GM12878 (cell line): ENCODE measurements at regions not wholly inside any gene's neighbourhood (a gene's known extent, or its start where the extent isn't known, plus 50 kb on each side); places are given as distances from the start of the nearest gene placed in this dataset.

Source experiments
- ATAC-seq: fragments of 200-7000 bp; cut with Tn5 transposase; 3 replicates; pipeline ENCODE4 v1.9.1; 2020; ENCODE audit warnings: mild to moderate bottlenecking, moderate library complexity
- BruUV-seq: library from RNA; stranded (reverse); fragments of 400-500 nt; replicated peaks from 2 replicates; lab custom pipeline; 2021; lab: Mats Ljungman, UMichigan
- CTCF ChIA-PET: fragments of 300-600 bp; sonication (Branson Sonifier 250); formaldehyde crosslinking; extraction: SDS; loops from one replicate; lab custom pipeline; 2021; ENCODE audit warnings: inconsistent platforms; lab: Yijun Ruan, JAX
- POLR2A ChIA-PET: fragments of 350-600 bp; formaldehyde crosslinking; extraction: SDS; loops from one replicate; lab custom pipeline; 2021; ENCODE audit warnings: inconsistent platforms; lab: Charles Lee
- RAD21 ChIA-PET: fragments of 300-600 bp; sonication (Branson Sonifier 250); formaldehyde crosslinking; loops from one replicate; lab custom pipeline; 2023; ENCODE audit warnings: antibody characterized with exemption; ENCODE audit not compliant: unreplicated experiment; lab: Charles Lee
- SMC1A ChIA-PET: fragments of 300-600 bp; sonication (Branson Sonifier 250); formaldehyde crosslinking; loops from one replicate; lab custom pipeline; 2023; ENCODE audit not compliant: unreplicated experiment, uncharacterized antibody; lab: Charles Lee
- DNase-seq: peaks from one replicate; pipeline ENCODE4 v3.0.0-alpha.2; 2011; ENCODE audit warnings: low read depth, low spot score
- FAIRE-seq: peaks from 3 replicates; lab custom pipeline; 2011; peaks lifted over from hg19 to GRCh38; lab: Jason Lieb, UNC
- H2AFZ ChIP-seq: 2 replicates; pipeline ENCODE4 v1.6.0; 2011; ENCODE audit warnings: low read depth, low read length, control low read depth; ENCODE audit not compliant: control insufficient read depth
- H3K27ac ChIP-seq: 2 replicates; pipeline ENCODE4 v1.5.1; 2011; ENCODE audit warnings: control low read depth; ENCODE audit not compliant: control insufficient read depth, insufficient read depth
- H3K27me3 ChIP-seq, 2 experiments: replicated peaks in 1 of 2; 2 replicates each; pipeline versions ENCODE4 v1.6.0 to v1.6.1; 2011; ENCODE audit warnings: low read length in 1 of 2; ENCODE audit not compliant: control insufficient read depth in 2 of 2, insufficient read depth in 2 of 2
- H3K36me3 ChIP-seq, 2 experiments: 2 replicates each; pipeline ENCODE4 v1.5.1; 2011; ENCODE audit warnings: low read length in 1 of 2; ENCODE audit not compliant: control insufficient read depth in 2 of 2, insufficient read depth in 2 of 2
- H3K4me1 ChIP-seq: 2 replicates; pipeline ENCODE4 v1.6.1; 2011; ENCODE audit warnings: mild to moderate bottlenecking, low read length, moderate library complexity, mixed read lengths; ENCODE audit not compliant: control insufficient read depth, insufficient read depth
- H3K4me2 ChIP-seq: 2 replicates; pipeline ENCODE4 v1.6.0; 2011; ENCODE audit warnings: control low read depth; ENCODE audit not compliant: control insufficient read depth, insufficient read depth
- H3K4me3 ChIP-seq: fragments of 200-600 bp; sonication (generic); 2 replicates; pipeline ENCODE4 v1.5.1; 2016
- H3K79me2 ChIP-seq: 2 replicates; pipeline ENCODE4 v1.6.0; 2011; ENCODE audit warnings: low read length; ENCODE audit not compliant: control insufficient read depth, insufficient read depth
- H3K9ac ChIP-seq: 2 replicates; pipeline ENCODE4 v1.8.0; 2011; ENCODE audit warnings: low read length, control low read depth, mixed read lengths; ENCODE audit not compliant: control insufficient read depth, insufficient read depth
- H3K9me3 ChIP-seq: replicated peaks from 3 replicates; pipeline ENCODE4 v1.5.1; 2011; ENCODE audit warnings: mild to moderate bottlenecking, low read length; ENCODE audit not compliant: control insufficient read depth, insufficient read depth
- H4K20me1 ChIP-seq: 2 replicates; pipeline ENCODE4 v1.6.0; 2011; ENCODE audit not compliant: control insufficient read depth, insufficient read depth
- EGR1 ChIP-seq, 2 experiments: IDR thresholded peaks; 1 replicate in 1 of 2; 2 replicates in 1 of 2; pipeline ENCODE4 v1.6.1; 2011 to 2012; ENCODE audit warnings: low read depth in 2 of 2, low read length in 2 of 2, borderline replicate concordance in 1 of 2, mild to moderate bottlenecking in 1 of 2, moderate library complexity in 1 of 2
- KAT2A ChIP-seq: conservative IDR thresholded peaks from 2 replicates; pipeline ENCODE4 v1.6.1; 2011; ENCODE audit warnings: low read depth, low read length; ENCODE audit not compliant: control insufficient read depth
- LARP7 ChIP-seq: fragments of 450-650 bp; IDR thresholded peaks from 2 replicates; pipeline ENCODE4 v1.6.1; 2017; ENCODE audit warnings: mild to moderate bottlenecking
- MXI1 ChIP-seq: fragments of 150-350 bp; IDR thresholded peaks from 2 replicates; pipeline ENCODE4 v1.6.1; 2011; ENCODE audit warnings: low read depth, mild to moderate bottlenecking, inconsistent platforms, low read length, improper control_type of control experiment
- RFX5 ChIP-seq: IDR thresholded peaks from 2 replicates; pipeline ENCODE4 v1.6.1; 2011; ENCODE audit warnings: low read depth, low read length, improper control_type of control experiment
- SRF ChIP-seq, 2 experiments: IDR thresholded peaks; 2 replicates each; pipeline ENCODE4 v1.6.1; 2011; ENCODE audit warnings: low read depth in 2 of 2, low read length in 2 of 2, mild to moderate bottlenecking in 1 of 2, moderate library complexity in 1 of 2
- STAT1 ChIP-seq: fragments of 450-650 bp; conservative IDR thresholded peaks from 2 replicates; pipeline ENCODE4 v1.6.1; 2014; ENCODE audit warnings: antibody characterized with exemption, mild to moderate bottlenecking
- TBL1XR1 ChIP-seq: IDR thresholded peaks from 2 replicates; pipeline ENCODE4 v1.6.1; 2012; ENCODE audit warnings: low read depth, low read length, improper control_type of control experiment
- ZNF274 ChIP-seq: IDR thresholded peaks from one replicate; pipeline ENCODE4 v1.8.0; 2011; ENCODE audit not compliant: insufficient read length, insufficient read depth
- WGBS: methylation state at CpG from one replicate; pipeline ENCODE4 v1.1.6; 2016; ENCODE audit warnings: low lambda C conversion rate; ENCODE audit not compliant: insufficient replicate concordance, insufficient coverage; ENCODE audit errors: missing lambda C conversion rate; 5-methylcytosine and 5-hydroxymethylcytosine counted together
- in situ Hi-C: fragments of 300-500 bp; cut with MboI; formaldehyde crosslinking; loops from 9 replicates; pipeline ENCODE4 v1.14.3; 2018; ENCODE audit warnings: mixed read lengths
- intact Hi-C: fragments of 100-400 bp; cut with micrococcal nuclease; formaldehyde crosslinking; loops from one replicate; pipeline ENCODE4 v1.14.2; 2022; ENCODE audit not compliant: unreplicated experiment
- TF ChIP-seq, protein P1 (sequence below): fragments of 450-650 bp; IDR thresholded peaks from 2 replicates; pipeline ENCODE4 v1.6.1; 2016; ENCODE audit warnings: mild to moderate bottlenecking

DNA sequence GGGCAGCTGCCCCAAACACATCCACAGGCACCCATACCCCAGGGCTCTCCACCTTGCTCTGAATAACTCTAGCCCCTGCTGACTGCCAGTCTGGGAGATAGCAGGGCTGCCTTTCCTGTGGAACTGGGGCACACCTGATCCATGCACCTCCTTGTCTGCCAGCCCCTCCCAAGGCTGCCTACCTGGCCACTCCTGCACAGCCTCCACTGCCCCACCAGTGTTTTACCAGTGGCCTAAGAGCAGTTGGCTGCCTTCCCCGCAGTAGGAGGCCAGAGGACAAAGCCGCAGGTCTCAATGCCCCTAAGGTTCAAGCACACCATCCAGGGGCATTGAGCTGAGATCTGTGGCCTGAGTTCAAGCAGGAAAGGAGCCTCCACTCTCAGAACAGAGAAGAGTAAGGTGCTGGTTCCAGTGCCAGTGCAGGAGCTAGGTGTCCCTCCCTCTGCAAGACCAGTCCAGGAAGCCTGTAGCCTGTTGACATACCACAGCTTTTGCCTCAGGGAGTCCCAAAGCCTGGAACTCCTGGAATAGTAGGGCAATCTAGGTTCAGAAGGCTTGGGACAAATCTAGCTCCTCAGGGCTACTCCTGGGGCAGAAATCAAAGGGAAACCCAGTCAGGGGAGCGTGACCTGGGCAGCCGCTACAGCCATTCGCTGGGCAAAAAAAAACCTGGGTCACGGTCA is 514.5 kb upstream of the PTGER4 start:
- 42% methylated on average over 6 of the region's 6 CpGs for WGBS
- RAD21 ChIA-PET = interaction anchor here (2.0 kb wide), 1 partner anchor 521 kb away, joined by 7 read pairs; no protein-coding TSS in a partner anchor
- in situ Hi-C loops = no loop called here
- CTCF ChIA-PET = interaction anchor here (1.5 kb wide), 1 partner anchor 523 kb away, joined by 3 read pairs; no protein-coding TSS in a partner anchor
- H3K27me3 ChIP-seq = no peaks in the 10 kb centered on the region
- no peak overlapping the region for H2AFZ ChIP-seq
- DNase-seq (no peak), ATAC-seq (no peak), FAIRE-seq (no peak)
- TF ChIP-seq EGR1 (IDR thresholded peaks at IDR 0.05; ENCODE audit: borderline replicate concordance in 1 of 2, low read depth in 2 of 2, low read length in 2 of 2) (no peak), ZNF274 (no peak), RFX5 (no peak), TBL1XR1 (no peak), LARP7 (no peak), KAT2A (no peak), MXI1 (no peak), STAT1 (no peak), SRF (IDR thresholded peaks at IDR 0.05; ENCODE audit: low read depth in 2 of 2, low read length in 2 of 2) (no peak)
- TF ChIP-seq, protein P1, sequence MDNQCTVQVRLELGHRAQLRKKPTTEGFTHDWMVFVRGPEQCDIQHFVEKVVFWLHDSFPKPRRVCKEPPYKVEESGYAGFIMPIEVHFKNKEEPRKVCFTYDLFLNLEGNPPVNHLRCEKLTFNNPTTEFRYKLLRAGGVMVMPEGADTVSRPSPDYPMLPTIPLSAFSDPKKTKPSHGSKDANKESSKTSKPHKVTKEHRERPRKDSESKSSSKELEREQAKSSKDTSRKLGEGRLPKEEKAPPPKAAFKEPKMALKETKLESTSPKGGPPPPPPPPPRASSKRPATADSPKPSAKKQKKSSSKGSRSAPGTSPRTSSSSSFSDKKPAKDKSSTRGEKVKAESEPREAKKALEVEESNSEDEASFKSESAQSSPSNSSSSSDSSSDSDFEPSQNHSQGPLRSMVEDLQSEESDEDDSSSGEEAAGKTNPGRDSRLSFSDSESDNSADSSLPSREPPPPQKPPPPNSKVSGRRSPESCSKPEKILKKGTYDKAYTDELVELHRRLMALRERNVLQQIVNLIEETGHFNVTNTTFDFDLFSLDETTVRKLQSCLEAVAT = no peak
- H3K36me3 ChIP-seq = no peaks in the 10 kb centered on the region
- no peaks in the 10 kb centered on the region for H4K20me1 ChIP-seq
- no peak overlapping the region for H3K4me2 ChIP-seq
- H3K4me3 ChIP-seq = no peak overlapping the region
- H3K4me1 ChIP-seq = no peaks in the 10 kb centered on the region
- SMC1A ChIA-PET = no interaction called here
- POLR2A ChIA-PET = no interaction called here
- no peaks in the 10 kb centered on the region; the same call in 2 of the 3 replicates for H3K9me3 ChIP-seq
- no TSS peak for BruUV-seq
- no peak overlapping the region for H3K9ac ChIP-seq
- no peak overlapping the region for H3K27ac ChIP-seq
- H3K79me2 ChIP-seq = no peaks in the 10 kb centered on the region
- intact Hi-C loops = no loop called here
